HepG2 (cell line): ENCODE measurements at regions not wholly inside any gene's neighbourhood (a gene's known extent, or its start where the extent isn't known, plus 50 kb on each side); places are given as distances from the start of the nearest gene placed in this dataset.

ENCODE experiments used
- FIP1L1 ChIP-seq: fragments of 200-400 bp; formaldehyde crosslinking; IDR thresholded peaks from 2 replicates; pipeline ENCODE4 v1.6.1; 2018; ENCODE audit warnings: low read depth, mild to moderate bottlenecking, low read length, moderate library complexity, borderline replicate concordance; ENCODE audit not compliant: insufficient read depth
- KAT8 ChIP-seq: IDR thresholded peaks from 2 replicates; pipeline ENCODE4 v1.6.1; 2016; ENCODE audit warnings: missing genetic modification reagents, missing compliant biosample characterization
- KIAA2018 ChIP-seq: sonication (generic); formaldehyde crosslinking; IDR thresholded peaks from 2 replicates; pipeline ENCODE4 v1.5.0; 2020; ENCODE audit warnings: mild to moderate bottlenecking, missing genetic modification reagents, borderline replicate concordance
- KLF9 ChIP-seq: IDR thresholded peaks from 2 replicates; pipeline ENCODE4 v1.6.1; 2016; ENCODE audit warnings: low read depth
- MED8 ChIP-seq: sonication (generic); formaldehyde crosslinking; IDR thresholded peaks from 2 replicates; pipeline ENCODE4 v1.8.1; 2023; ENCODE audit warnings: mild to moderate bottlenecking, missing genetic modification reagents; ENCODE audit not compliant: insufficient replicate concordance
- NCOA5 ChIP-seq: sonication (generic); formaldehyde crosslinking; IDR thresholded peaks from 2 replicates; pipeline ENCODE4 v1.4.0; 2020; ENCODE audit warnings: missing genetic modification reagents
- RFXANK ChIP-seq: IDR thresholded peaks from 2 replicates; pipeline ENCODE4 v1.6.1; 2016
- RORA ChIP-seq: sonication (generic); formaldehyde crosslinking; IDR thresholded peaks from 2 replicates; pipeline ENCODE4 v1.5.0; 2020; ENCODE audit warnings: mild to moderate bottlenecking, missing genetic modification reagents, moderate library complexity
- SRF ChIP-seq: IDR thresholded peaks from 2 replicates; pipeline ENCODE4 v1.6.1; 2011; ENCODE audit warnings: mild to moderate bottlenecking, low read depth, low read length, moderate library complexity
- ZNF17 ChIP-seq: sonication (generic); formaldehyde crosslinking; IDR thresholded peaks from 2 replicates; pipeline ENCODE4 v1.5.0; 2020; ENCODE audit warnings: mild to moderate bottlenecking, missing genetic modification reagents
- ZNF431 ChIP-seq: sonication (generic); formaldehyde crosslinking; IDR thresholded peaks from 2 replicates; pipeline ENCODE4 v1.9.0; 2022; ENCODE audit warnings: missing genetic modification reagents, low read depth, mild to moderate bottlenecking, borderline replicate concordance
- ZNF547 ChIP-seq: sonication (generic); formaldehyde crosslinking; IDR thresholded peaks from 2 replicates; pipeline ENCODE4 v1.5.1; 2020; ENCODE audit warnings: mild to moderate bottlenecking, missing genetic modification reagents
- ZSCAN30 ChIP-seq: sonication (generic); formaldehyde crosslinking; IDR thresholded peaks from 2 replicates; pipeline ENCODE4 v1.5.0; 2020; ENCODE audit warnings: mild to moderate bottlenecking, missing genetic modification reagents
- TF ChIP-seq, protein P1 (sequence below): sonication (generic); formaldehyde crosslinking; IDR thresholded peaks from 2 replicates; pipeline ENCODE4 v1.8.0; 2022; ENCODE audit warnings: mild to moderate bottlenecking, missing genetic modification reagents; ENCODE audit not compliant: insufficient replicate concordance
- TF ChIP-seq, protein P2 (sequence below): sonication (generic); formaldehyde crosslinking; IDR thresholded peaks from 2 replicates; pipeline ENCODE4 v1.5.1; 2020; ENCODE audit warnings: mild to moderate bottlenecking, missing genetic modification reagents, borderline replicate concordance
- TF ChIP-seq, protein P3 (sequence below): sonication (generic); formaldehyde crosslinking; IDR thresholded peaks from 2 replicates; pipeline ENCODE4 v1.4.0; 2020; ENCODE audit warnings: missing genetic modification reagents

DNA sequence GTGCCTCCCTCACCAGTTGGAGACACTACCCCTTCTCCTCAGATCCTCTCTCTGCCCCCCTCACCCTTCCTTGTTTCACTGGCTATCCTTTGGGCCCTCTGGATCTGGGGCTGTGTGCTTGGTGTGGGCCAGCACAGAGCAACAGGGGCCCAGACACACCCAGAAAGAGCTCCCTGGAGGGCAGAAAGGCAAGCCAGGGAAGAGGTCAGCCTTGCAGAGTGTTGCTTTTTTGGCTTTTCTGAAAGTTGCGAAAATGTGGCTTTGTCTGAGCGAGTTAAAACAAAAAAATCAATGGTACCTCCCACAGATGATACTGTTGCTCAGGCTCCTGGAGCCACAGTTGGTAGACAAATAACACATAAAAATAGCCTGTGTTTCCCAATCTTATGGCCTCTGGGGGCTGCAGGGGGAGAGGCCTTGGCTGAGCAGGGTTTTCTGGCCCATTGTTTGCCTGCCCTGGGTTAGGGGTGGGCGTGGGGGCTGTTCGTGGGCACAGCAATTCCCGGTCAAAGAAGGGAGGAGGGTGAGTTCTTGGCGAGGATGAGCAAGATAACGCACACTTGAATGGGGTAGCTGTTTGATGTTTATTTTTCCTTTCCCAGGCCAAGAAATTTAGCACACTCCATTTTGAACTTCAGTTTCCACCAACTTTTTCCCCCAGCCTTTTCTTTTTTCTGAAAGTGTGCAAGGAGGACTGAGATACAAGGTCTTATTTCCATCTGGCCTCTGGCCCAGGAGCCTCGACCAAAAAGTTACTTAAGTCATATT lies 167.0 kb upstream of the HAAO start (continued):
- TF ChIP-seq, protein P1, sequence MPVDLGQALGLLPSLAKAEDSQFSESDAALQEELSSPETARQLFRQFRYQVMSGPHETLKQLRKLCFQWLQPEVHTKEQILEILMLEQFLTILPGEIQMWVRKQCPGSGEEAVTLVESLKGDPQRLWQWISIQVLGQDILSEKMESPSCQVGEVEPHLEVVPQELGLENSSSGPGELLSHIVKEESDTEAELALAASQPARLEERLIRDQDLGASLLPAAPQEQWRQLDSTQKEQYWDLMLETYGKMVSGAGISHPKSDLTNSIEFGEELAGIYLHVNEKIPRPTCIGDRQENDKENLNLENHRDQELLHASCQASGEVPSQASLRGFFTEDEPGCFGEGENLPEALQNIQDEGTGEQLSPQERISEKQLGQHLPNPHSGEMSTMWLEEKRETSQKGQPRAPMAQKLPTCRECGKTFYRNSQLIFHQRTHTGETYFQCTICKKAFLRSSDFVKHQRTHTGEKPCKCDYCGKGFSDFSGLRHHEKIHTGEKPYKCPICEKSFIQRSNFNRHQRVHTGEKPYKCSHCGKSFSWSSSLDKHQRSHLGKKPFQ (CRISPR knock-in tag): no peak
- TF ChIP-seq, protein P2, sequence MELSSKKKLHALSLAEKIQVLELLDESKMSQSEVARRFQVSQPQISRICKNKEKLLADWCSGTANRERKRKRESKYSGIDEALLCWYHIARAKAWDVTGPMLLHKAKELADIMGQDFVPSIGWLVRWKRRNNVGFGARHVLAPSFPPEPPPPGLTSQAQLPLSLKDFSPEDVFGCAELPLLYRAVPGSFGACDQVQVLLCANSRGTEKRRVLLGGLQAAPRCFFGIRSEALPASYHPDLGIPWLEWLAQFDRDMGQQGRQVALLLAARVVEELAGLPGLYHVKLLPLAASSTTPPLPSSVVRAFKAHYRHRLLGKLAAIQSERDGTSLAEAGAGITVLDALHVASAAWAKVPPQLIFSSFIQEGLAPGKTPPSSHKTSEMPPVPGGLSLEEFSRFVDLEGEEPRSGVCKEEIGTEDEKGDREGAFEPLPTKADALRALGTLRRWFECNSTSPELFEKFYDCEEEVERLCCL (CRISPR knock-in tag): peak; percentile 71; the same call in 1 of the 2 replicates
- TF ChIP-seq RFXANK (CRISPR knock-in tag) (no peak), SRF (no peak), ZNF547 (CRISPR knock-in tag) (no peak), ZSCAN30 (CRISPR knock-in tag) (0 out of 2 replicates have a peak, but pooled peaks have one; percentile 59), FIP1L1 (no peak), ZNF431 (CRISPR knock-in tag) (no peak), KAT8 (peak; percentile 31; the same call in 1 of the 2 replicates), RORA (no peak), MED8 (CRISPR knock-in tag) (no peak), NCOA5 (CRISPR knock-in tag) (no peak), KLF9 (no peak), ZNF17 (CRISPR knock-in tag) (no peak), KIAA2018 (CRISPR knock-in tag) (no peak)
- TF ChIP-seq, protein P3, sequence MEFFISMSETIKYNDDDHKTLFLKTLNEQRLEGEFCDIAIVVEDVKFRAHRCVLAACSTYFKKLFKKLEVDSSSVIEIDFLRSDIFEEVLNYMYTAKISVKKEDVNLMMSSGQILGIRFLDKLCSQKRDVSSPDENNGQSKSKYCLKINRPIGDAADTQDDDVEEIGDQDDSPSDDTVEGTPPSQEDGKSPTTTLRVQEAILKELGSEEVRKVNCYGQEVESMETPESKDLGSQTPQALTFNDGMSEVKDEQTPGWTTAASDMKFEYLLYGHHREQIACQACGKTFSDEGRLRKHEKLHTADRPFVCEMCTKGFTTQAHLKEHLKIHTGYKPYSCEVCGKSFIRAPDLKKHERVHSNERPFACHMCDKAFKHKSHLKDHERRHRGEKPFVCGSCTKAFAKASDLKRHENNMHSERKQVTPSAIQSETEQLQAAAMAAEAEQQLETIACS: no peak
